ENCODE measurements at regions not wholly inside any gene's neighbourhood (a gene's known extent, or its start where the extent isn't known, plus 50 kb on each side); places are given as distances from the start of the nearest gene placed in this dataset.

DNA sequence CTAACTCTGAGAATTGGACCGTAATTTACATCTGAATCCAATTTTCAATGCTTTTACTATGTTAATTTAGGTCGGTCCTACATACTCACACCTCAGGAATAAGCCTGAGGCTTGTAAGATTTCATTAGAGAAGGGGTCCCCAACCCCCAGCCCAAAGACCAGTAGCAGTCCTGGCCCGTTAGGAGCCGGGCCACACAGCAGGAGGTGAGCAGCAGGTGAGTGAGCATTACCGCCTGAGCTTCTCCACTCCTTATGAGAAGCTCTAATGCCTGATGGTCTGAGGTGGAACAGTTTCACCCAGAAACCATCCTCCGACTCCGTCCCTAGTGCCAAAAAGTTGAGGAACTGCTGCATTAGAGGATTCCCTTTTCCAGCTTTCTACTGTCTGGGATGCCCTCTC, 757.3 kb downstream of the SI start:
- BruUV-seq (replicated peaks) = no TSS peak
- TF ChIP-seq, protein P1, sequence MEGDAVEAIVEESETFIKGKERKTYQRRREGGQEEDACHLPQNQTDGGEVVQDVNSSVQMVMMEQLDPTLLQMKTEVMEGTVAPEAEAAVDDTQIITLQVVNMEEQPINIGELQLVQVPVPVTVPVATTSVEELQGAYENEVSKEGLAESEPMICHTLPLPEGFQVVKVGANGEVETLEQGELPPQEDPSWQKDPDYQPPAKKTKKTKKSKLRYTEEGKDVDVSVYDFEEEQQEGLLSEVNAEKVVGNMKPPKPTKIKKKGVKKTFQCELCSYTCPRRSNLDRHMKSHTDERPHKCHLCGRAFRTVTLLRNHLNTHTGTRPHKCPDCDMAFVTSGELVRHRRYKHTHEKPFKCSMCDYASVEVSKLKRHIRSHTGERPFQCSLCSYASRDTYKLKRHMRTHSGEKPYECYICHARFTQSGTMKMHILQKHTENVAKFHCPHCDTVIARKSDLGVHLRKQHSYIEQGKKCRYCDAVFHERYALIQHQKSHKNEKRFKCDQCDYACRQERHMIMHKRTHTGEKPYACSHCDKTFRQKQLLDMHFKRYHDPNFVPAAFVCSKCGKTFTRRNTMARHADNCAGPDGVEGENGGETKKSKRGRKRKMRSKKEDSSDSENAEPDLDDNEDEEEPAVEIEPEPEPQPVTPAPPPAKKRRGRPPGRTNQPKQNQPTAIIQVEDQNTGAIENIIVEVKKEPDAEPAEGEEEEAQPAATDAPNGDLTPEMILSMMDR (IDR thresholded peaks at IDR 0.05; ENCODE audit: extremely low read depth in 1 of 2, insufficient read depth in 1 of 2, low read depth in 1 of 2, low read length in 2 of 2) = no peak
- no peak for TF ChIP-seq JUN (IDR thresholded peaks at IDR 0.05; ENCODE audit: borderline replicate concordance, insufficient read depth, insufficient read length, low read depth)
- TF ChIP-seq POLR2A (IDR thresholded peaks at IDR 0.05; ENCODE audit: low read depth, low read length) = no peak
- TF ChIP-seq MYC (IDR thresholded peaks at IDR 0.05; ENCODE audit: low read depth, low read length) = no peak
- TF ChIP-seq FOS (IDR thresholded peaks at IDR 0.05; ENCODE audit: borderline replicate concordance, insufficient read depth, low read length) = no peak
- no peak for TF ChIP-seq POLR2AphosphoS5 (IDR thresholded peaks at IDR 0.05; ENCODE audit: insufficient read depth, low read depth, low read length)
- no peak for TF ChIP-seq EZH2 (IDR thresholded peaks at IDR 0.05; ENCODE audit: borderline replicate concordance, low read depth, low read length, severe bottlenecking)
- no peak overlapping the region for H3K27ac ChIP-seq (ENCODE audit: insufficient read depth, low read depth, low read length)
- H3K4me1 ChIP-seq (ENCODE audit: control insufficient read depth, extremely low read depth, insufficient read depth, low read length) = no peaks in the 10 kb centered on the region
- peaks cover 2% of the 10 kb centered on the region for H3K9me3 ChIP-seq (replicated peaks; ENCODE audit: control insufficient read depth, insufficient read depth, low read length)
- DNase-seq (ENCODE audit: low read depth, low spot score) (no peak), FAIRE-seq (no peak)
- H3K79me2 ChIP-seq (ENCODE audit: control insufficient read depth, insufficient read depth, low read length) = no peaks in the 10 kb centered on the region
- no peaks in the 10 kb centered on the region for H3K9me1 ChIP-seq (replicated peaks; ENCODE audit: control insufficient read depth, extremely low read depth, insufficient read depth, low read length)
- no peak overlapping the region for H3K9ac ChIP-seq (replicated peaks; ENCODE audit: extremely low read depth, insufficient read depth, low read length)
- CTCF ChIA-PET = no interaction called here
- no peaks in the 10 kb centered on the region for H3K36me3 ChIP-seq (ENCODE audit: control insufficient read depth in 2 of 2, extremely low read depth in 1 of 2, insufficient read depth in 2 of 2, low read length in 2 of 2)
- dilution Hi-C loops (cut with MboI; ENCODE audit: extremely low pct_ligation_motif_present, low sequenced_read_pairs) = no loop called here
- intact Hi-C loops (cut with micrococcal nuclease) = no loop called here
- H3K4me2 ChIP-seq (ENCODE audit: insufficient read depth, low read length) = no peak overlapping the region
- H3K27me3 ChIP-seq (ENCODE audit: control insufficient read depth in 2 of 2, insufficient read depth in 2 of 2, low read length in 2 of 2) = no peaks in the 10 kb centered on the region
- POLR2A ChIA-PET = no interaction called here
- H3K4me3 ChIP-seq (replicated peaks in 1 of 3; ENCODE audit: insufficient read depth in 1 of 3, low read depth in 1 of 3, low read length in 3 of 3) = no peak overlapping the region
- H2AFZ ChIP-seq (ENCODE audit: low read depth, low read length) = no peak overlapping the region
- no peaks in the 10 kb centered on the region for H4K20me1 ChIP-seq (replicated peaks; ENCODE audit: control insufficient read depth, extremely low read depth, insufficient read depth, low read length)

DNA sequence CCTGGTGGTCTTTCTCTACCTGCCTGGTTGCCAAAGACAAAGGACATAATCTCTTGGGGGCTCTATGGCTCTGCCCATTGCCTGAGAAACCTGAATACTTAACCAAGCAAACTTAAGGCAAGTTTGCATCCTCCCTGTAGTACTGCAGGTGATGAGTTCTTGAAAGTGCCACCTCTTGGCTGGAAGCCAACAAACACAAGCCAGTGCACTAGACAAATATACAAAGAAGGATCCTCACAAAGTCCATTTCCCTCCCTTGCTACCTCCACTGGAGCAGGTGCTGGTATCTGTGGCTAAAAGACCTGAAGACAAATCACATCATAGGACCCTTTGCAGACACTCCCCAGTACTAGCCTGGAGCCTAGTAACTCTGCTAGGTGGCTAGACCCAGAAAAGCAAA, 772.3 kb downstream of the SI start:
- no peak overlapping the region for H3K4me3 ChIP-seq (replicated peaks in 1 of 3; ENCODE audit: insufficient read depth in 1 of 3, low read depth in 1 of 3, low read length in 3 of 3)
- H3K9ac ChIP-seq (replicated peaks; ENCODE audit: extremely low read depth, insufficient read depth, low read length) = no peak overlapping the region
- H2AFZ ChIP-seq (ENCODE audit: low read depth, low read length) = no peak overlapping the region
- no peaks in the 10 kb centered on the region for H4K20me1 ChIP-seq (replicated peaks; ENCODE audit: control insufficient read depth, extremely low read depth, insufficient read depth, low read length)
- TF ChIP-seq, protein P1 (IDR thresholded peaks at IDR 0.05; ENCODE audit: extremely low read depth in 1 of 2, insufficient read depth in 1 of 2, low read depth in 1 of 2, low read length in 2 of 2) = no peak
- TF ChIP-seq JUN (IDR thresholded peaks at IDR 0.05; ENCODE audit: borderline replicate concordance, insufficient read depth, insufficient read length, low read depth) = no peak
- TF ChIP-seq POLR2AphosphoS5 (IDR thresholded peaks at IDR 0.05; ENCODE audit: insufficient read depth, low read depth, low read length) = no peak
- no peaks in the 10 kb centered on the region for H3K9me3 ChIP-seq (replicated peaks; ENCODE audit: control insufficient read depth, insufficient read depth, low read length)
- BruUV-seq (replicated peaks) = no TSS peak
- DNase-seq (ENCODE audit: low read depth, low spot score) = no peak
- no peak overlapping the region for H3K4me2 ChIP-seq (ENCODE audit: insufficient read depth, low read length)
- no peaks in the 10 kb centered on the region for H3K27me3 ChIP-seq (ENCODE audit: control insufficient read depth in 2 of 2, insufficient read depth in 2 of 2, low read length in 2 of 2)
- ChIA-PET CTCF (no interaction called here), POLR2A (no interaction called here)
- no peaks in the 10 kb centered on the region for H3K36me3 ChIP-seq (ENCODE audit: control insufficient read depth in 2 of 2, extremely low read depth in 1 of 2, insufficient read depth in 2 of 2, low read length in 2 of 2)
- no peaks in the 10 kb centered on the region for H3K9me1 ChIP-seq (replicated peaks; ENCODE audit: control insufficient read depth, extremely low read depth, insufficient read depth, low read length)
- dilution Hi-C loops (cut with MboI; ENCODE audit: extremely low pct_ligation_motif_present, low sequenced_read_pairs) = no loop called here
- H3K79me2 ChIP-seq (ENCODE audit: control insufficient read depth, insufficient read depth, low read length) = no peaks in the 10 kb centered on the region
- no peaks in the 10 kb centered on the region for H3K4me1 ChIP-seq (ENCODE audit: control insufficient read depth, extremely low read depth, insufficient read depth, low read length)
- FAIRE-seq = no peak
- intact Hi-C loops (cut with micrococcal nuclease) = no loop called here
- H3K27ac ChIP-seq (ENCODE audit: insufficient read depth, low read depth, low read length) = no peak overlapping the region

Data from endothelial cell of umbilical vein (primary cell).